ENCODE measurements at regions not wholly inside any gene's neighbourhood (a gene's known extent, or its start where the extent isn't known, plus 50 kb on each side); places are given as distances from the start of the nearest gene placed in this dataset.
"Not testable (repeated sequence)": the region's sequence is repeated elsewhere in the genome, so short reads cannot be mapped to it uniquely, and the experiment has no call there.

DNA sequence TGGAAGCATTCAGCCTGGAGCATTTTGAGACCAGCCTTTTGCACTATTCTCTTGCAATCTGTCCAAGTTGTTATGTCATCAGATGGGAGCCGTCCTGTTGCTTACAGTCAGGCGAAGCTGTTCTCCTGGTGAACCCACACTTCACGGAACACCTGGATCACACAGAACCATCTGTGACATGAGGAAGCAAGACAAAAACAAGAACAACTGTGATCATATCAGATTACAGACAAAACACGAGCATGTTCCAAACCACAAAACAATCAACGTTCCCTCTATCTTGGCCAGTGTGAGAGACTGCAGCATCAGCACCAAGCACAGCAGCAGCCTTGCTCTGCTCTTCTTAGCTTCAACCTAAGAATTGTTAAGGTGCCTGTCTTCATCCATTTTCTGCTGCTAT, 180.5 kb upstream of the SFSWAP start:
- intact Hi-C loops (cut with DNase I) = no loop called here
- Histone ChIP-seq H3K4me3 (ENCODE audit: low read length) (no peak overlapping the region), H3K4me1 (ENCODE audit: control insufficient read depth, insufficient read depth, low read length) (no peaks in the 10 kb centered on the region), H3K27me3 (ENCODE audit: control insufficient read depth, insufficient read depth) (no peaks in the 10 kb centered on the region), H3K9me3 (ENCODE audit: control insufficient read depth, low read length) (no peaks in the 10 kb centered on the region), H3K27ac (ENCODE audit: low read length) (no peak overlapping the region)
- WGBS = 53% methylated on average over 5 of the region's 5 CpGs
- DNase-seq (no peak), ATAC-seq (no peak)

DNA sequence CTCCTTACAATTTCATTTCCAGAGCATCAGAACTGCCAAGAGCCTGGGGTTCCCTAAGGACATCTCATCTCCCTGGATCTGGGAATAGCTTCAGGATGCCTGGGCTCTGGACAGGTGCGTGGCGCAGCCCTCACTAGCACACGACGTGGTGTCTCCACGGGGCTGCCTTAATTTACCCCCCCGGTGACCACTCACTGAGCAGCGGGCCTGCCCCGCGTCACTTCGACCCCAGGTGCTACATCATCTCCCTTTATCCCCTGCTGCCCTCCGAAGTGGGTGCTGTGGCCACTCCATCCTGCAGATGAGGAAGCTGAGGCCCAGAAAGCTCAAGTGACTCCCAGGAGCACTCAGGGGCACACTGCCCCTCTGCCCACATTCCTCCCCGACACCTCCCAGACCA, 177.8 kb upstream of the SFSWAP start:
- intact Hi-C loops (cut with DNase I) = no loop called here
- DNase-seq (no peak), ATAC-seq (no peak)
- Histone ChIP-seq H3K9me3 (ENCODE audit: control insufficient read depth, low read length) (no peaks in the 10 kb centered on the region), H3K27me3 (ENCODE audit: control insufficient read depth, insufficient read depth) (no peaks in the 10 kb centered on the region), H3K4me1 (ENCODE audit: control insufficient read depth, insufficient read depth, low read length) (no peaks in the 10 kb centered on the region), H3K27ac (ENCODE audit: low read length) (no peak overlapping the region), H3K4me3 (ENCODE audit: low read length) (no peak overlapping the region)
- WGBS = 90% methylated on average over 12 of the region's 12 CpGs

DNA sequence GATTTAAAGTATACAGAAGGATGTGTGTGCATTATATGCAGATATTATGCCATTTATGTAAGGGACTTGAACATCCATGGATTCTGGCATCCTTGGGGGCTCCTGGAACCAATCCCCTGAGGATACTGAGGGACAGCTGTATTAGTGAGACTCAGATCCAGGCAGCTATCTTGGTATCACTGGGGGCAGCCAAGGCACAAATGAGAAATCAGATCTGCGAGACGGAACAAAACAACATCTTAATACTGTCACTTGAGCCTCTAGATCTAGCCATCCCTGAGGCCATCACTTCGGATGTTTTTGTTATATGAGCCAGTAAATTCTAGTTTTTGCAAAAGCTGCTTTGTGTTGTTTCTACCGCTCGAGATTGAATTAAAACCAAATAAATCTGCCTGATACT, 175.1 kb upstream of the SFSWAP start:
- WGBS = 86% methylated on average over 5 of the region's 5 CpGs
- Histone ChIP-seq H3K27me3 (ENCODE audit: control insufficient read depth, insufficient read depth) (no peaks in the 10 kb centered on the region), H3K9me3 (ENCODE audit: control insufficient read depth, low read length) (no peaks in the 10 kb centered on the region), H3K27ac (ENCODE audit: low read length) (no peak overlapping the region), H3K4me1 (ENCODE audit: control insufficient read depth, insufficient read depth, low read length) (no peaks in the 10 kb centered on the region), H3K4me3 (ENCODE audit: low read length) (no peak overlapping the region)
- DNase-seq = no peak
- ATAC-seq = no peak
- intact Hi-C loops (cut with DNase I) = no loop called here

DNA sequence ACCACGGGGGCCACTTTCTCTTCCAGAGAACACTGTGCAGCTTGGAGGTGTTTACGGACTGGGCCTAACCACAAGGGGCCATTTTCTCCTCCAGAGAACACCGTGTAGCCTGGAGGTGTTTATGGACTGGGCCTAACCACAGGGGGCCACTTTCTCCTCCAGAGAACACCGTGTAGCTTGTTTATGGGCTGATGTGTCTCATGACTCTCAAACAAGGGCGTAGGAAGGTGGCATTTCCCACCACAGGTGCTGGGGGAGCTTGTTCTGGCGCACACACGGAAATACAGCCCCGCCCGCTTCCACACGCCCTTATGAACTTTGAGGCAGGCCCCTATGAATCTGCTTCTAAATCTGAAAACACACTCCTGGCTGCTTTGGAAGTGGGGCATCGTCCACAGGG, 174.6 kb upstream of the SFSWAP start:
- H3K27ac ChIP-seq (ENCODE audit: low read length) = no peak overlapping the region

DNA sequence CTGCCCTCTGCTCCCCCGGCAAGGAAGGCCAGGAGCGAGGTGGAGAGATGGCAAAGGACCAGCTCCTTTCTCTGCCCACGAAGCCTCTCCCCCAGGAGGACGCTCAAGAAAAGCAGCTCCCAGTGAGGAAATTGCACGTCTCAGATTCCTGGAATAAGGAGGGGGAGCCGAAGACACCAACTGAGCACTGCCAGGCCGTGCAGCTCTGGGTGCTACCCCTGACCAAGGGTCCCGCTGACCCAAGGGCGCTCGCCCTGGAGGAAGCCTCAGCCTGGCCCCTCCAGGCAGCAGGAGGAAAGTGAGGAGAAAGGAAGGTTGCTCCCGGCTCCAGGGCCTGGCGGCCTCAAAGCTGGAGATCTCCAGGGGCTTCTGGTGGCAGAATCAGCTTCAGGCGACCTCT, 174.1 kb upstream of the SFSWAP start:
- intact Hi-C loops (cut with DNase I) = no loop called here
- Histone ChIP-seq H3K27ac (ENCODE audit: low read length) (no peak overlapping the region), H3K9me3 (ENCODE audit: control insufficient read depth, low read length) (no peaks in the 10 kb centered on the region), H3K27me3 (ENCODE audit: control insufficient read depth, insufficient read depth) (no peaks in the 10 kb centered on the region), H3K4me3 (ENCODE audit: low read length) (no peak overlapping the region), H3K4me1 (ENCODE audit: control insufficient read depth, insufficient read depth, low read length) (no peaks in the 10 kb centered on the region)
- ATAC-seq (no peak), DNase-seq (no peak)
- WGBS = 71% methylated on average over 13 of the region's 13 CpGs

More for the DNA sequence above, 174.6 kb upstream of the SFSWAP start:
- H3K9me3 ChIP-seq (ENCODE audit: control insufficient read depth, low read length) = no peaks in the 10 kb centered on the region
- H3K4me3 ChIP-seq (ENCODE audit: low read length) = no peak overlapping the region
- H3K4me1 ChIP-seq (ENCODE audit: control insufficient read depth, insufficient read depth, low read length) = no peaks in the 10 kb centered on the region
- ATAC-seq = no peak
- peak in 1 of 3 donors; percentile 48 for DNase-seq
- WGBS = 67% methylated on average over 11 of the region's 11 CpGs
- no peaks in the 10 kb centered on the region for H3K27me3 ChIP-seq (ENCODE audit: control insufficient read depth, insufficient read depth)
- intact Hi-C loops (cut with DNase I) = no loop called here

DNA sequence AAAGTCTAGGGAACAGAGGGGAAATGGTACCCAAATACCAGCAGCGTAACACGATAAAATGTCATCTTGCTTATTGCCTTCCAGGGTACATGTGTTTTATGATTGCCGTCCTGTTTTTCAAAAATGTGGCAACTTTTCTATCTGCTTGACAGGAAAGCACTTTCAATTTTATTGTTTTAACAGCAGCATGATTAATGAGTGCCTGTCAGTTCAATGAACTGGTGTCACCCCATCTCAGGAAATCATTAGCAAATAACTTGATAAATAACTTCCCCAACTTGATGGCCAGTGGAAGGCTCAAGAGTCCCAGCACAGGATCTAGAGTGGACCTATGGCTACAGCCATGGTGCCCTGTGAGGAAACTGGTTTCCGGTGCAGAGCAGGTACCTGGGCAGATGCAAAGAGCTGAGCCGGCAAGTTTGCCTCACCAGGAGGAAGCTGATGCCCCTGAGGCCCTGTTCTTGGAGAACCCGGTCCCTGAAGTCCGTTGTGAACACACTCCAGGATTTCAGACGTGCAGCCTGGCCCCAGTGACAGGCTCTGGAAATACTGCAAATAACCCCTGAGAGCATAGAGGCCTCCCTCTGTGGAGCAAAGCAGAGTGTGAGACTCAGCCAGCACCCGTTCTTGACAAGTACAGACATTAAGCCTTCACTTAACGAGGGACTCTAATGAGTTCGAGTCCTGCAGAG, 173.5 kb upstream of the SFSWAP start:
- intact Hi-C loops (cut with DNase I) = no loop called here
- DNase-seq (no peak), ATAC-seq (no peak)
- Histone ChIP-seq H3K9me3 (ENCODE audit: control insufficient read depth, low read length) (no peaks in the 10 kb centered on the region), H3K4me1 (ENCODE audit: control insufficient read depth, insufficient read depth, low read length) (no peaks in the 10 kb centered on the region), H3K27me3 (ENCODE audit: control insufficient read depth, insufficient read depth) (no peaks in the 10 kb centered on the region), H3K27ac (ENCODE audit: low read length) (no peak overlapping the region), H3K4me3 (ENCODE audit: low read length) (no peak overlapping the region)
- WGBS = 38% methylated on average over 11 of the region's 11 CpGs

DNA sequence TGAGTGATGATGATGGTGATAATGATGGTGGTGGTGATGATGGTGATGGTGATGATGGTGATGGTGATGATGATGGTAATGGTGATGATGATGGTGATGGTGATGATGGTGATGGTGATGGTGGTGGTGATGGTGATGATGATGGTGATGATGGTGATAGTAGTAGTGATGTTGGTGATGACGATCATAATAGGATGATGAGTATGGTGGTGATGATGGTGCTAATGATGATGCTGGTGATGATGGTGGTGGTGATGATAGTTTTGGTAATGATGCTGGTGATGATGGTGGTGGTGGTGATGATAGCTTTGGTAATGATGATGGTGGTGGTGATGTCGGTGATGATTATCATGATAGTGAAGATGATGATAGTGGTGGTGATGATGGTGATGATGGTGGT, 171.5 kb upstream of the SFSWAP start:
- DNase-seq (no peak), ATAC-seq (no peak)
- Histone ChIP-seq H3K27ac (ENCODE audit: low read length) (no peak overlapping the region), H3K4me1 (ENCODE audit: control insufficient read depth, insufficient read depth, low read length) (no peaks in the 10 kb centered on the region), H3K9me3 (ENCODE audit: control insufficient read depth, low read length) (no peaks in the 10 kb centered on the region), H3K27me3 (ENCODE audit: control insufficient read depth, insufficient read depth) (no peaks in the 10 kb centered on the region), H3K4me3 (ENCODE audit: low read length) (no peak overlapping the region)
- intact Hi-C loops (cut with DNase I) = no loop called here
- 95% methylated on average over 2 of the region's 2 CpGs for WGBS

DNA sequence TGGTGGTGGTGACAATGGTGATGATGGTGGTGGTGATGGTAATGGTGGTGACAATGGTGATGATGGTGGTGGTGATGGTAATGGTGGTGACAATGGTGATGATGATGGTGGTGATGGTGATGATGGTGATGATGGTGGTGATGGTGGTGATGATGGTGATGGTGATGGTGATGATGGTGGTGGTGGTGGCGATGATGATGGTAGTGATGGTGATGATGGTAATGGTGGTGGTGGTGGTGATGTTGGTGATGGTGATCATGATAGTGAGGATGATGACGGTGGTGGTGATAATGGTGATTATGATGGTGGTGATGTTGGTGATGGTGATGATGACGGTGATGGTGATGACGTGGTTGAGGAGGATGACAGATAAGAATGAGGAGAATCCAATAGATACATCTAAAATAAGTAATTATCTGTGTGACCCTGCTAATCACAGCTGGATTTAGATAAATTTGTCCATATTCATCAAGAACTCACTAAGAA, 170.7 kb upstream of the SFSWAP start:
- DNase-seq (no peak), ATAC-seq (no peak)
- intact Hi-C loops (cut with DNase I) = no loop called here
- Histone ChIP-seq H3K9me3 (ENCODE audit: control insufficient read depth, low read length) (no peaks in the 10 kb centered on the region), H3K4me1 (ENCODE audit: control insufficient read depth, insufficient read depth, low read length) (no peaks in the 10 kb centered on the region), H3K27me3 (ENCODE audit: control insufficient read depth, insufficient read depth) (no peaks in the 10 kb centered on the region), H3K27ac (ENCODE audit: low read length) (no peak overlapping the region), H3K4me3 (ENCODE audit: low read length) (no peak overlapping the region)
- WGBS = 96% methylated on average over 4 of the region's 4 CpGs

DNA sequence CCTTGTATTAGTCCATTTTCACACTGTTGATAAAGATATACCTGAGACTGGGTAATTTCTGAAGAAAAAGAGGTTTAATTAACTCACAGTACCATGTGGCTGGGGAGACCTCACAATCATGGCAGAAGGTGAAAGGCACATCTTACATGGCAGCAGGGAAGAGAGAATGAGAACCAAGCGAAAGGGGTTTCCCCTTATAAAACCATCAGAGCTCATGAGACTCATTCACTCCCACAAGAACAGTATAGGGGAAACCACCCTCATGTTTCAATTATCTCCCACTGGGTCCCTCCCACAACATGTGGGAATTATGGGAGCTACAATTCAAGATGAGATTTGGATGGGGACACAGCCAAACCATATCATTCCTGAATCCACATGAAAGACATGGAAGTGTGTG, 169.4 kb upstream of the SFSWAP start:
- ATAC-seq; intact Hi-C loops (cut with DNase I): not testable (repeated sequence)

DNA sequence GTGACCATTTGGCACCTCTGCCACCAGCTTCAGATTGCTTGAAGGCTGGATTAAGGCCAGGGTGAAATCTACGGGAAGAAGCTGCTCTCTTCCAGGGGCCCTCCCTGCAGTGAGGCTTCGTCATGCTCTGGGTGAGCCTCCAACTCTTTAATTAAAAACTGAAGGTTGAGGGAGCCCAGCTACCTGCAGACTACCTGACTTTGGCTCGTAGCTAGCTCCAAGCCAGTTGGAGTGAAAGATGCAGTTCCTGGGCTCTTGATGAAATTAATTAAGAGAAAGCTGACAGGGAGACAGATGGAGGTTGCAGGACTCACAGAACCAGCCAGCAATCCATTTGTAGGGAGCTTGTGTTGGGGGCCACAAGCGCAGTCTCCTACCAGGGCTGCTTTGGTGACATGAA, 168.5 kb upstream of the SFSWAP start:
- intact Hi-C loops (cut with DNase I) = no loop called here
- DNase-seq (no peak), ATAC-seq (no peak)
- Histone ChIP-seq H3K27ac (ENCODE audit: low read length) (no peak overlapping the region), H3K4me3 (ENCODE audit: low read length) (no peak overlapping the region), H3K27me3 (ENCODE audit: control insufficient read depth, insufficient read depth) (no peaks in the 10 kb centered on the region), H3K4me1 (ENCODE audit: control insufficient read depth, insufficient read depth, low read length) (no peaks in the 10 kb centered on the region), H3K9me3 (ENCODE audit: control insufficient read depth, low read length) (no peaks in the 10 kb centered on the region)
- 71% methylated on average over 4 of the region's 4 CpGs for WGBS

More for the DNA sequence above, 169.4 kb upstream of the SFSWAP start:
- WGBS = 86% methylated on average over 1 of the region's 1 CpG
- DNase-seq; H3K4me3 ChIP-seq (ENCODE audit: low read length); H3K27me3 ChIP-seq (ENCODE audit: control insufficient read depth, insufficient read depth); H3K27ac ChIP-seq (ENCODE audit: low read length); H3K4me1 ChIP-seq (ENCODE audit: control insufficient read depth, insufficient read depth, low read length); H3K9me3 ChIP-seq (ENCODE audit: control insufficient read depth, low read length): not testable (repeated sequence)

DNA sequence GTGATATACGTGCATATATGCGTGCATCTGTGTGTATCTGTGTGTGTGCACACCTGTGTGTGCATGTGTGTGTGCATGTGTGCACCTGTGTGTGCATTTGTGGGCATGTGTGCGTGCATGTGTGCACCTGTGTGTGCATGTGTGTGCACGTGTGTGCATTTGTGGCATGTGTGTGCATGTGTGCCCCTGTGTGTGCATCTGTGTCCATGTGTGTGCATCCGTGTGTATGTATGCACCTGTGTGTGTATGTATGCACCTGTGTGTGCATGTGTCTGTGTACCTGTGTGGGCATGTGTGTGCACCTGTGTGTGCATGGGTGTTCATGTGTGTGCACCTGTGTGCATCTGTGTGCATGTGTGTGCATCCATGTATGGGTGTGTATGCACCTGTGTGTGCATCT, 167.8 kb upstream of the SFSWAP start:
- Histone ChIP-seq H3K9me3 (ENCODE audit: control insufficient read depth, low read length) (no peaks in the 10 kb centered on the region), H3K4me1 (ENCODE audit: control insufficient read depth, insufficient read depth, low read length) (no peaks in the 10 kb centered on the region), H3K27me3 (ENCODE audit: control insufficient read depth, insufficient read depth) (no peaks in the 10 kb centered on the region), H3K27ac (ENCODE audit: low read length) (no peak overlapping the region), H3K4me3 (ENCODE audit: low read length) (no peak overlapping the region)
- ATAC-seq = no peak
- intact Hi-C loops (cut with DNase I) = no loop called here
- WGBS = 83% methylated on average over 5 of the region's 5 CpGs
- DNase-seq = no peak

DNA sequence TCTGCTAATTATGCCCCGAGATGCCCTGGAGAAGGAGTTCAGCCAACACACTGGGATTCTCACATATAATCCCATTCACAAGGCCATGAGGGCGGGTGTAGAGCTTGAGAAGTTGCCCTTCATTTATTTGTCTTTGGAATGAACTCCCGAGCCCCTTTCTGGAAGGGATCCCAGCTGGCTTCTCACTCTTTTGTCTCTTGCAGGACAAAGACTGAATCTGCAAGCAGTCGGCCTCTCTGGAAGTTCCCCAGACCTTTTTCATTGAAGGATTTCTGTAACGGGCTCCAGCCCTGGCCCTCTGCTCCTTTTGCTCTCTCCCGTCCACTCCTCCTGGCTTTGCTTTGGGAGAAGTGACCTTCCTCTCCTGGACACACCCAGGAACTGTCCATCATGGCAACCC, 163.3 kb upstream of the SFSWAP start:
- no peaks in the 10 kb centered on the region for H3K9me3 ChIP-seq (ENCODE audit: control insufficient read depth, low read length)
- ATAC-seq (no peak), DNase-seq (no peak)
- 59% methylated on average over 6 of the region's 6 CpGs for WGBS
- no peaks in the 10 kb centered on the region for H3K27me3 ChIP-seq (ENCODE audit: control insufficient read depth, insufficient read depth)
- no peaks in the 10 kb centered on the region for H3K4me1 ChIP-seq (ENCODE audit: control insufficient read depth, insufficient read depth, low read length)
- intact Hi-C loops (cut with DNase I) = no loop called here
- H3K27ac ChIP-seq (ENCODE audit: low read length) = no peak overlapping the region
- H3K4me3 ChIP-seq (ENCODE audit: low read length) = no peak overlapping the region
